Prostate gland (tissue), 2 donors: ENCODE measurements at regions not wholly inside any gene's neighbourhood (a gene's known extent, or its start where the extent isn't known, plus 50 kb on each side); places are given as distances from the start of the nearest gene placed in this dataset.

Experiments used
- DNase-seq: peaks from one replicate; pipeline ENCODE4 v3.0.0-alpha.2; 2019; ENCODE audit warnings: low spot score
- H3K27ac ChIP-seq, 2 donors: fragments of 200-600 bp; sonication (generic); 2 replicates each; pipeline ENCODE4 v1.5.1; 2017 to 2019
- H3K27me3 ChIP-seq: fragments of 200-600 bp; sonication (generic); replicated peaks from 2 replicates; pipeline ENCODE4 v1.5.1; 2019; ENCODE audit not compliant: insufficient read depth
- H3K36me3 ChIP-seq, 2 donors: fragments of 200-600 bp; sonication (generic); 1 replicate in 1 of 2; 2 replicates in 1 of 2; pipeline versions ENCODE4 v1.5.1 to v1.8.1; 2017 to 2019
- H3K4me1 ChIP-seq: fragments of 200-600 bp; sonication (generic); replicated peaks from 2 replicates; pipeline ENCODE4 v1.5.1; 2019
- H3K4me3 ChIP-seq, 2 donors: fragments of 200-600 bp; sonication (generic); 2 replicates each; pipeline ENCODE4 v1.5.1; 2017 to 2019
- H3K9me3 ChIP-seq: fragments of 200-600 bp; sonication (generic); 2 replicates; pipeline ENCODE4 v1.5.1; 2017
- POLR2A ChIP-seq: fragments of 450-650 bp; IDR thresholded peaks from one replicate; pipeline ENCODE4 v1.6.1; 2016; ENCODE audit warnings: antibody characterized with exemption, mild to moderate bottlenecking
- POLR2AphosphoS5 ChIP-seq: sonication (generic); formaldehyde crosslinking; IDR thresholded peaks from one replicate; pipeline ENCODE4 v1.6.1; 2017; ENCODE audit warnings: antibody characterized with exemption
- WGBS: methylation state at CpG from one replicate; pipeline ENCODE4 v1.1.5; 2018; 5-methylcytosine and 5-hydroxymethylcytosine counted together
- intact Hi-C: fragments of 100-400 bp; cut with DNase I; formaldehyde crosslinking; loops from one replicate; pipeline ENCODE4 v1.14.2; 2022
- TF ChIP-seq, protein P1 (sequence below), 4 experiments: fragments of 200-600 bp in 2 of 4; fragments of 450-650 bp in 2 of 4; sonication (generic) in 2 of 4; IDR thresholded peaks; 1 replicate in 3 of 4; 2 replicates in 1 of 4; pipeline ENCODE4 v1.5.1; 2016 to 2019; ENCODE audit warnings: antibody characterized with exemption in 4 of 4, mild to moderate bottlenecking in 2 of 4, moderate library complexity in 2 of 4

DNA sequence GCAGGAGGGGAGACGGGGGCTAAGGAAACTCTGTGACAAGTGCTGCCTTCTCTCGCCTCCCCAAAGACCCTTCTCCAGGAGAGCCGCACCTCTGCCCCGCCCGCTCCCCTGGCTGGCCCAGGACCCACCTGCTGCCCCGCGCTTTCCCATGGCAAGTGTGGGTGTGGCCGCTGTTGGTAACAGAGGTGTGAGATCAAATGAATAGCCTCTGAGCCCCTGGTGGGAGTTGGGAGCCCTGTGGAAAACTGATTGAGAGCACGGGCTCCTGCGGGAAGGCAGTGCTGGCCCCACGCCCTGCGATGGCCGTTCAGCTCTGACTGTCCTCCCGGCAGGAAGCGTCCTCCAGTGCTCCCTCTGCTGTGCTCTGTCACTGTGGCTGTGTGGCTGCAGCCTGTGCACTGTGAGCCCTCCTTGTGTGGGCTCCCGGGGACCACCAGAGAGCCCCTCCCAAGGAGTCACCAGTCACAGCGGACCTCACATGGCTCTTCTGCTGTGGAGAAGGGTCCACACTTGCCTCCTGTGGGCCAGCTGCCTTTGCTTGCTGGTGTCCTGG lies 1275.9 kb downstream of the BRD1 start:
- TF ChIP-seq POLR2AphosphoS5 (no peak), POLR2A (no peak)
- TF ChIP-seq, protein P1, sequence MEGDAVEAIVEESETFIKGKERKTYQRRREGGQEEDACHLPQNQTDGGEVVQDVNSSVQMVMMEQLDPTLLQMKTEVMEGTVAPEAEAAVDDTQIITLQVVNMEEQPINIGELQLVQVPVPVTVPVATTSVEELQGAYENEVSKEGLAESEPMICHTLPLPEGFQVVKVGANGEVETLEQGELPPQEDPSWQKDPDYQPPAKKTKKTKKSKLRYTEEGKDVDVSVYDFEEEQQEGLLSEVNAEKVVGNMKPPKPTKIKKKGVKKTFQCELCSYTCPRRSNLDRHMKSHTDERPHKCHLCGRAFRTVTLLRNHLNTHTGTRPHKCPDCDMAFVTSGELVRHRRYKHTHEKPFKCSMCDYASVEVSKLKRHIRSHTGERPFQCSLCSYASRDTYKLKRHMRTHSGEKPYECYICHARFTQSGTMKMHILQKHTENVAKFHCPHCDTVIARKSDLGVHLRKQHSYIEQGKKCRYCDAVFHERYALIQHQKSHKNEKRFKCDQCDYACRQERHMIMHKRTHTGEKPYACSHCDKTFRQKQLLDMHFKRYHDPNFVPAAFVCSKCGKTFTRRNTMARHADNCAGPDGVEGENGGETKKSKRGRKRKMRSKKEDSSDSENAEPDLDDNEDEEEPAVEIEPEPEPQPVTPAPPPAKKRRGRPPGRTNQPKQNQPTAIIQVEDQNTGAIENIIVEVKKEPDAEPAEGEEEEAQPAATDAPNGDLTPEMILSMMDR (IDR thresholded peaks at IDR 0.05), result no peak
- no peak overlapping the region for H3K27ac ChIP-seq
- H3K27me3 ChIP-seq, result no peaks in the 10 kb centered on the region
- intact Hi-C loops, result no loop called here
- WGBS, result 78% methylated on average over 16 of the region's 17 CpGs
- H3K4me3 ChIP-seq, result no peak overlapping the region
- no peaks in the 10 kb centered on the region for H3K36me3 ChIP-seq
- no peaks in the 10 kb centered on the region for H3K4me1 ChIP-seq
- DNase-seq, result no peak
- H3K9me3 ChIP-seq, result no peaks in the 10 kb centered on the region

DNA sequence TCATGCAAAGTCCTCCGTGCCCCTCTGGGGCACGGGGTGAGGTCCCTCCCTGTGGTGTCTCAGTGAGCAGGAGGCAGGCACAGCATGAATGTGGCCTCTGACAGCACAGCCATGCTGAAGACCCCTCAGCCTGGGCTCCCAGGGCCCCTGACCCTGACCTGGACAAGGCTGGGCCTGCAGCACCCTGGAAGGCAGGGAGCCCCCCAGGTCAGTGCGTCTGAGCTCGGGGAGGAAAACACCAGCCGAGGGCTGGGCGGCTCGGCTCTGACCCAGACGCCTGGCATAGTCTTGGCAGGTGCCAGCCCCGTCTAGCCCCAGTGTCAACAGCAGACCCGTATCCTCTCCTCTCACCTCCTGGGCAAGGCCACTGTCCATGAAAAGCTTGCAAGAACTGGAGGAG lies 1276.6 kb downstream of the BRD1 start:
- Histone ChIP-seq H3K4me3 (no peak overlapping the region), H3K9me3 (no peaks in the 10 kb centered on the region), H3K27me3 (peaks cover 3% of the 10 kb centered on the region), H3K27ac (no peak overlapping the region), H3K36me3 (no peaks in the 10 kb centered on the region), H3K4me1 (no peaks in the 10 kb centered on the region)
- TF ChIP-seq, protein P1 (IDR thresholded peaks at IDR 0.05), result no peak
- TF ChIP-seq POLR2AphosphoS5, result no peak
- TF ChIP-seq POLR2A, result no peak
- no peak for DNase-seq
- intact Hi-C loops, result no loop called here
- WGBS, result 90% methylated on average over 10 of the region's 10 CpGs

DNA sequence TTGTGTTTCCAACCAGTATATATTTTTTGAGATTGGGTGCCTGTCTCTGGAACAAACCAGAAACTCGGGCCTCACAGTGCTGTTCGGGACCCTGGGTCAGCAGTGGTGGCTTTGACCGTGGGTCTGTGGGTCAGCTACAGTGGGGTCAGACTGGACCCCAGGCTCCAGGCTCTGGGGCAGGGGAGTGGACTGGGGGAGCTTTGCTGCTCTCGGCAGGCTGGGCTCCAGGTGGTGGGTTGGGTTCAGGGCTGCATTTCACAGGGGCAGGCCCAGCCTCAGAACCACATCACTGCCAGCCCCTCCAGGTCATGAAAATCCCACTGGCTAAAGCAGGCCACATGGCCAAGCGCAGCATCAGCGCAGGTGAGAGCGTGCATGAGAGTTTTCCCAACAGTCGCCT lies 1279.3 kb downstream of the BRD1 start:
- DNase-seq, result no peak
- Histone ChIP-seq H3K36me3 (no peaks in the 10 kb centered on the region), H3K27ac (no peak overlapping the region), H3K4me3 (no peak overlapping the region), H3K9me3 (no peaks in the 10 kb centered on the region), H3K4me1 (no peaks in the 10 kb centered on the region), H3K27me3 (peaks cover 3% of the 10 kb centered on the region)
- TF ChIP-seq POLR2A (no peak), POLR2AphosphoS5 (no peak)
- TF ChIP-seq, protein P1 (IDR thresholded peaks at IDR 0.05), result no peak
- intact Hi-C loops, result no loop called here
- WGBS, result 97% methylated on average over 8 of the region's 8 CpGs

DNA sequence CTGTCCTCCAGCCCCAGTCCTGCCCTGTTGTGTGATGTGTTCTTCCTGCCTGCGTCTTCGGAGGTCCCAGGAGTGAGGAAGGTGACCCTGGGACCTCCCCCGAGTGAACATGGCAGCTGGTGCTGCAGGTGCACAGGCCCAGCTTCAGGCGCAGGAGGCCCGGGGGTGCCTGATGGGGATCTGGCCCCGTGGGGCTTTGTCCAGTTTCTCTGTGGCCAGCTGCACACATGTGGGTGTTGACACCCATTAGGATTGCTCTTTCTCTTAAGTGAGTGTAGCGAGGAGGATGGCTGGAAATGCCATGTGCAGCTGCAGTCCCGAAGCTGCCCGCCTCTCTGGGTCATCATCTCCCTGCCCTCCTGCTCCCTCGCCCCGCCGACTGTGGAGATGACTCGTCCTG lies 1279.7 kb downstream of the BRD1 start:
- Histone ChIP-seq H3K4me1 (no peaks in the 10 kb centered on the region), H3K27ac (no peak overlapping the region), H3K4me3 (no peak overlapping the region), H3K9me3 (no peaks in the 10 kb centered on the region), H3K27me3 (peaks cover 3% of the 10 kb centered on the region), H3K36me3 (no peaks in the 10 kb centered on the region)
- intact Hi-C loops, result no loop called here
- WGBS, result 92% methylated on average over 13 of the region's 13 CpGs
- DNase-seq, result no peak
- TF ChIP-seq POLR2A (no peak), POLR2AphosphoS5 (no peak)
- TF ChIP-seq, protein P1 (IDR thresholded peaks at IDR 0.05), result no peak

DNA sequence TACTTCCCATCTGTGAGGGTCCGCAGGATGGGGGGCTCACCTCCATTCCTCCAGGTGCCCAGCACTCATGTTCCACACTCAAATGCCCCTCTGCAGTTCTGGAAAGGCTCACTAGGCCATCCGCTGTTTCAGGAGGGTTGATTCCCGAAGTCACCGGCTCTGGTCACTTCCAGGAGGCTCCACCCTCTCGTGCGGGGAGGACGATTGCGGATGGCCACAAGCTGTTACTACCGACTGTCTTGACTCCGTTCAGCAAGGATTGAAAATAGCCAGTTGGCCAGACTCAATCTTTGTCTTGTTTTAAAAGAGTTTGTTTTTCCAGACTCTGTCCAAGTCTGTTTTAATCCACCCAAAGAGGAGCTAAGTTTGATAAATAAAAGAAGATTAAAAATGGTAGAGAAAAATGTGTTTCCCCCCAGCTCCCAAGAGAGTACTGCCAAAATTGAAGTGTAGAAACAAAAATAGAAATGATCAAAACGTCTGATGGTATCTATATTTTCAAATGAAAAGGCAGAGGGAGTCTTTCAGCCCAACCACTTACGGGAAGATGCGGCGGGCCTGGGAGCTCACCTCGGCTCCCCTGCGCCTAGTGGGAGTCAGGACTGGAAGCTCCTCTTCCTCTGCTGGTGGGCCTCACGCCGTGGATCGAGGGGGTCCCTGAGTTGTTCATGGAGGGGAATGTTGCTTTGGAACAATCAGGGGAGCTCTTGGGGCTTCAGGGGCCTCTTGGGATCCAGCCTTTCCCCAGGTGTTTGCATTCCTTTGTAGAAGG lies 1280.8 kb downstream of the BRD1 start:
- Histone ChIP-seq H3K4me1 (no peaks in the 10 kb centered on the region), H3K36me3 (no peaks in the 10 kb centered on the region), H3K9me3 (no peaks in the 10 kb centered on the region), H3K4me3 (no peak overlapping the region), H3K27me3 (peaks cover 3% of the 10 kb centered on the region), H3K27ac (no peak overlapping the region)
- intact Hi-C loops, result no loop called here
- TF ChIP-seq POLR2AphosphoS5 (no peak), POLR2A (no peak)
- TF ChIP-seq, protein P1 (IDR thresholded peaks at IDR 0.05), result no peak
- 54% methylated on average over 19 of the region's 19 CpGs for WGBS
- no peak for DNase-seq
